Chondrocyte (in vitro differentiated cells): ENCODE measurements at regions not wholly inside any gene's neighbourhood (a gene's known extent, or its start where the extent isn't known, plus 50 kb on each side); places are given as distances from the start of the nearest gene placed in this dataset.
"Not testable (repeated sequence)": the region's sequence is repeated elsewhere in the genome, so short reads cannot be mapped to it uniquely, and the experiment has no call there.

Experiments
- DNase-seq: peaks from one replicate; pipeline ENCODE4 v3.0.0; 2021; ENCODE audit warnings: mixed read lengths, low spot score
- H3K27ac Mint-ChIP-seq: one replicate; pipeline ENCODE4 v1.8.0; 2021; ENCODE audit warnings: mild to moderate bottlenecking, moderate library complexity, mixed read lengths; ENCODE audit not compliant: unreplicated experiment
- H3K27me3 Mint-ChIP-seq: 2 replicates; pipeline ENCODE4 v1.8.0; 2021; ENCODE audit warnings: low read depth, mixed read lengths
- H3K36me3 Mint-ChIP-seq: 2 replicates; pipeline ENCODE4 v1.8.0; 2021; ENCODE audit warnings: low read depth, mixed read lengths
- H3K4me1 Mint-ChIP-seq: 2 replicates; pipeline ENCODE4 v1.8.0; 2021; ENCODE audit warnings: low read depth, mild to moderate bottlenecking, mixed read lengths
- H3K4me3 Mint-ChIP-seq: one replicate; pipeline ENCODE4 v1.8.0; 2021; ENCODE audit warnings: mild to moderate bottlenecking, moderate library complexity, mixed read lengths; ENCODE audit not compliant: unreplicated experiment
- H3K9me3 Mint-ChIP-seq: 2 replicates; pipeline ENCODE4 v1.8.0; 2021; ENCODE audit warnings: low read depth, mixed read lengths
- TF ChIP-seq, protein P1 (sequence below): fragments of 200-600 bp; sonication (generic); IDR thresholded peaks from 2 replicates; pipeline ENCODE4 v1.5.0; 2021; ENCODE audit warnings: antibody characterized with exemption, mild to moderate bottlenecking, moderate library complexity

DNA sequence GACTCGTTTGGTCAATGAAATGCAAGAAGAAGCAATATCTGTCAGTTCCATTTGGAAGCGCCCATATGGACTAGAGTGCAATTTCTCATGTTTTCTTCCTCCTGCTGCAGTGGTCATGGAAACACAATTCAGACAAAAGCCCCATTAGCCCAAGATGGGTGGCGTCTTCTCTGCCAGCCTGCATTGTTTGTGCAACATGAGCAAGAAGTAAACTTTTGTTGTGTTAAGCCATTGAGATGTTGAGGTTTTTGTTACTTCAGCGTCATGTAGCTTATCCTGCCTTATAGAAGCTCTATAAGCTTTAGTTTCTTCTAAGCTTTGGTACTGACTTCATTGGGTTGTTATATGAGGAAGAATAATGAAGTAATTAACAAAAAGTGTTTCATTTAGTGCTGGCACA lies 137.4 kb downstream of the NPIPB5 start:
- H3K27ac Mint-ChIP-seq = no peak overlapping the region
- H3K9me3 Mint-ChIP-seq = no peaks in the 10 kb centered on the region
- TF ChIP-seq, protein P1, sequence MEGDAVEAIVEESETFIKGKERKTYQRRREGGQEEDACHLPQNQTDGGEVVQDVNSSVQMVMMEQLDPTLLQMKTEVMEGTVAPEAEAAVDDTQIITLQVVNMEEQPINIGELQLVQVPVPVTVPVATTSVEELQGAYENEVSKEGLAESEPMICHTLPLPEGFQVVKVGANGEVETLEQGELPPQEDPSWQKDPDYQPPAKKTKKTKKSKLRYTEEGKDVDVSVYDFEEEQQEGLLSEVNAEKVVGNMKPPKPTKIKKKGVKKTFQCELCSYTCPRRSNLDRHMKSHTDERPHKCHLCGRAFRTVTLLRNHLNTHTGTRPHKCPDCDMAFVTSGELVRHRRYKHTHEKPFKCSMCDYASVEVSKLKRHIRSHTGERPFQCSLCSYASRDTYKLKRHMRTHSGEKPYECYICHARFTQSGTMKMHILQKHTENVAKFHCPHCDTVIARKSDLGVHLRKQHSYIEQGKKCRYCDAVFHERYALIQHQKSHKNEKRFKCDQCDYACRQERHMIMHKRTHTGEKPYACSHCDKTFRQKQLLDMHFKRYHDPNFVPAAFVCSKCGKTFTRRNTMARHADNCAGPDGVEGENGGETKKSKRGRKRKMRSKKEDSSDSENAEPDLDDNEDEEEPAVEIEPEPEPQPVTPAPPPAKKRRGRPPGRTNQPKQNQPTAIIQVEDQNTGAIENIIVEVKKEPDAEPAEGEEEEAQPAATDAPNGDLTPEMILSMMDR = no peak
- peaks cover under 1% of the 10 kb centered on the region for H3K27me3 Mint-ChIP-seq
- no peak for DNase-seq
- H3K4me1 Mint-ChIP-seq = no peaks in the 10 kb centered on the region
- H3K36me3 Mint-ChIP-seq = no peaks in the 10 kb centered on the region
- H3K4me3 Mint-ChIP-seq = no peak overlapping the region

DNA sequence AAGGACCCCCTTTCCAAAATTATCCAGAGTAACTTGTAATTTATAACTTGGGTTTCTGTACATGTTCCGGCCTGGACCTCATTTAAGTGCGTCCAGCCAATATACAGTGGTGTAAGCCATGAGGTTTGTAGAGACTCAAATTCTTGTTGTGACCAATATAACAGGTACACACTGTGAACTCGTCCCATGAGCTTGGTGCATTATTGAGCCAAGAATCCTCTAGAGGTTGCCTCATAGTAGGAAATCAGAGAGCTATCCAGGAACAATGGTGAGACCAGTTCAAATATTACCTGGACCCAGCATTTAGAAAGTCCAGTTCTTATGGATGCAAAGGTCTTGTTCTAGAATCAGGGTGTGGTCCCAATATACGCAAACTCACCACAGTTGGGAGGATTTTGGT lies 138.2 kb downstream of the NPIPB5 start:
- no peaks in the 10 kb centered on the region for H3K36me3 Mint-ChIP-seq
- no peak for DNase-seq
- no peak overlapping the region for H3K4me3 Mint-ChIP-seq
- no peaks in the 10 kb centered on the region for H3K9me3 Mint-ChIP-seq
- TF ChIP-seq, protein P1 = no peak
- H3K27me3 Mint-ChIP-seq = peaks cover 7% of the 10 kb centered on the region
- no peak overlapping the region for H3K27ac Mint-ChIP-seq
- no peaks in the 10 kb centered on the region for H3K4me1 Mint-ChIP-seq

DNA sequence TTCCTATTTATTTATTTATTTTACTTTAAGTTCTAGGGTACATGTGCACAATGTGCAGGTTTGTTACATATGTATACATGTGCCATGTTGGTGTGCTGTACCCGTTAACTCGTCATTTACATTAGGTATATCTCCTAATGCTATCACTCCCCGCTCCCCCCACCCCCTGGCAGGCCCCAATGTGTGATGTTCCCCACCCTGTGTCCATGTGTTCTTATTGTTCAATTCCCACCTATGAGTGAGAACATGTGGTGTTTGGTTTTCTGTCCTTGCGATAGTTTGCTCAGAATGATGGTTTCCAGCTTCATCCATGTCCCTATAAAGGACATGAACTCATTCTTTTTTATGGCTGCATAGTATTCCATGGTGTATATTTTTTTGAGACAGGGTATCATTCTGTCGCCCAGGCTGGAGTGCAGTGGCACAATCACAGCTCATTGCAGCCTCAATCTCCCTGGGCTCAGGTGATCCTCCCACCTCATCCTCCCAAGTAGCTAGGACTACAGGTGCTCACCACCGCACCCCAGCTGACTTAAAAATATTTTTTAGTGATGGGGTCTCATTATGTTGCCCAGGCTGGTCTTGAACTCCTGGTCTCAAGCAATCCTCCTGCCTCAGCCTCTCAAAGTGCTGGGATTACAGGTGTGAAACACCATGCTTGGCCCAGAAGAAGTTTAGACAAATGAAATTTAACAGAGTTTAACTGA lies 140.6 kb downstream of the NPIPB5 start:
- H3K36me3 Mint-ChIP-seq = not testable (repeated sequence)

DNA sequence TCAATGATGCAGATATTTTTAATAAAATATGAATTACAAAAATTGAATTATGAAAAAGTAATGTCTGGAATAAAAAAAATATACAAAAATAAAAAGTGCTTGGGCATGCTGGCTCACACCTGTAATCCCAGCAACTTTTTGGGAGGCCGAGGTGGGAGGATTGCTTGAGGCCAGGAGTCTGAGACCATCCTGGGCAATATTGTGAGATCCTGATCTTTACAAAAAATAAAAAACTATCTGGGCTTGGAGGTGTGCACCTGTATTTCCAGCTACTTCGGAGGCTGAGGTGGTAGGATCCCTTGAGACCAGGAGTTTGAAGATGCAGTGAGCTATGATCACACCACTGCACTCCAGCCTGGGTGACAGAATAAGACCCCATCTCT lies 141.8 kb downstream of the NPIPB5 start:
- no peak overlapping the region for H3K4me3 Mint-ChIP-seq
- peaks cover 12% of the 10 kb centered on the region for H3K27me3 Mint-ChIP-seq
- H3K9me3 Mint-ChIP-seq = no peaks in the 10 kb centered on the region
- DNase-seq = no peak
- TF ChIP-seq, protein P1 = no peak
- no peak overlapping the region for H3K27ac Mint-ChIP-seq
- H3K4me1 Mint-ChIP-seq = no peaks in the 10 kb centered on the region
- H3K36me3 Mint-ChIP-seq = no peaks in the 10 kb centered on the region

More for the DNA sequence above, 140.6 kb downstream of the NPIPB5 start:
- not testable (repeated sequence) for H3K4me1 Mint-ChIP-seq, H3K9me3 Mint-ChIP-seq, H3K4me3 Mint-ChIP-seq, H3K27ac Mint-ChIP-seq, DNase-seq
- H3K27me3 Mint-ChIP-seq = peaks cover 12% of the 10 kb centered on the region

DNA sequence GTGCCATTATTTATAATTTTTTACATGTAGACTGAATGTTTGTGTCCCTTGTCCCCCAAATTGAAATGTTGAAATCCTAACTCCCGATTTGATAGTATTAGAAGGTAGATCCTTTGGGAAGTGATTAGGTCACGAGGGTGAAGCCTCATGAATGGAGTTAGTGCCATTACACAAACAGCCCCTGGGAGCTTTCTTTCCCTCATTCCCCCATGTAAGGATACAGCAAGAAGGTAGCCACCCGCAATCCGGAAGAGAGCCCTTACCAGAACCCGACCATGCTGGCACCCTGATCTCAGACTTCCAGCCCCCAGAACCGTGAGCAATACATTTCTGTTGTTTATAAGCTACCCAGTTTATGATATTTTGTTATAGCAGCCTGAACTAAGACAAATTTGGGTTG lies 143.2 kb downstream of the NPIPB5 start:
- no peaks in the 10 kb centered on the region for H3K36me3 Mint-ChIP-seq
- TF ChIP-seq, protein P1 = no peak
- H3K27me3 Mint-ChIP-seq = peaks cover 12% of the 10 kb centered on the region
- no peaks in the 10 kb centered on the region for H3K9me3 Mint-ChIP-seq
- no peaks in the 10 kb centered on the region for H3K4me1 Mint-ChIP-seq
- H3K4me3 Mint-ChIP-seq = no peak overlapping the region
- DNase-seq = no peak
- H3K27ac Mint-ChIP-seq = no peak overlapping the region

DNA sequence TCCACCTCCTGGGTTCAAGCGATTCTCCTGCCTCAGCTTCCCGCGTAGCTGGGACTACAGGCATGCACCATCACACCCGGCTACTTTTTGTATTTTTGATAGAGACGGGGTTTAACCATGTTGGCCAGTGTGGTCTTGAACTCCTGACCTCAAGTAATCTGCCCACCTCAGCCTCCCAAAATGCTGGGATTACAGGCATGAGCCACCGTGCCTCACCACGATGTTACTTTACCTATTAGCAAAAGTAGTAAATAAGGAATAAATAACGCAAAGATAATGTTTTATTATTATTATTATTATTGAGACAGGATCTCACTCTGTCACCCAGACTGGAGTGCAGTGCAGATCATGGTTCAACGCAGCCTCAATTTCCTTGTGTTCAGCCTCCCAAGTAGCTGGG lies 145.9 kb downstream of the NPIPB5 start:
- not testable (repeated sequence) for H3K36me3 Mint-ChIP-seq, H3K9me3 Mint-ChIP-seq, DNase-seq, H3K4me3 Mint-ChIP-seq, H3K4me1 Mint-ChIP-seq, H3K27ac Mint-ChIP-seq
- peaks cover 14% of the 10 kb centered on the region for H3K27me3 Mint-ChIP-seq
